Esophagus muscularis mucosa (tissue), 4 donors: ENCODE measurements at regions not wholly inside any gene's neighbourhood (a gene's known extent, or its start where the extent isn't known, plus 50 kb on each side); places are given as distances from the start of the nearest gene placed in this dataset.

Experiments
- DNase-seq: peaks from one replicate; pipeline ENCODE4 v3.0.0-alpha.2; 2017; ENCODE audit errors: extremely low spot score
- H3K27ac ChIP-seq, 4 donors: fragments of 200-600 bp; sonication (generic); replicated peaks in 1 of 4; 1 replicate in 3 of 4; 2 replicates in 1 of 4; pipeline ENCODE4 v1.5.1; 2016 to 2019; ENCODE audit warnings: mild to moderate bottlenecking in 1 of 4
- H3K27me3 ChIP-seq, 4 donors: fragments of 200-600 bp; sonication (generic); one replicate each; pipeline versions ENCODE4 v1.5.1 to v1.6.0; 2016 to 2019
- H3K36me3 ChIP-seq, 4 donors: fragments of 200-600 bp; sonication (generic); one replicate each; pipeline ENCODE4 v1.5.1; 2016 to 2019
- H3K4me1 ChIP-seq, 4 donors: fragments of 200-600 bp; sonication (generic); one replicate each; pipeline ENCODE4 v1.5.1; 2016 to 2019
- H3K4me3 ChIP-seq, 4 donors: fragments of 200-600 bp; sonication (generic); 1 replicate in 2 of 4; 2 replicates in 2 of 4; pipeline ENCODE4 v1.5.1; 2016 to 2019; ENCODE audit warnings: mild to moderate bottlenecking in 4 of 4, moderate library complexity in 1 of 4
- H3K9me3 ChIP-seq, 4 donors: fragments of 200-600 bp; sonication (generic); 1 replicate in 3 of 4; 2 replicates in 1 of 4; pipeline ENCODE4 v1.5.1; 2016 to 2019
- EP300 ChIP-seq: sonication (generic); formaldehyde crosslinking; IDR thresholded peaks from one replicate; pipeline ENCODE4 v1.6.1; 2017; ENCODE audit warnings: antibody characterized with exemption
- POLR2A ChIP-seq: fragments of 450-650 bp; IDR thresholded peaks from one replicate; pipeline ENCODE4 v1.6.1; 2017; ENCODE audit warnings: antibody characterized with exemption, moderate library complexity, mild to moderate bottlenecking, low read depth
- POLR2AphosphoS5 ChIP-seq, 2 donors: sonication (generic); formaldehyde crosslinking; IDR thresholded peaks; one replicate each; pipeline ENCODE4 v1.6.1; 2017; ENCODE audit warnings: antibody characterized with exemption in 2 of 2
- WGBS: methylation state at CpG from one replicate; pipeline ENCODE4 v1.1.5; 2018; 5-methylcytosine and 5-hydroxymethylcytosine counted together
- intact Hi-C: fragments of 100-400 bp; cut with DNase I; formaldehyde crosslinking; loops from one replicate; pipeline ENCODE4 v1.15.1; 2023
- TF ChIP-seq, protein P1 (sequence below), 3 experiments: fragments of 200-600 bp in 2 of 3; fragments of 450-650 bp in 1 of 3; sonication (generic) in 2 of 3; IDR thresholded peaks; one replicate each; pipeline ENCODE4 v1.5.1; 2017 to 2019; ENCODE audit warnings: antibody characterized with exemption in 3 of 3, mild to moderate bottlenecking in 2 of 3, moderate library complexity in 1 of 3

GRCh38 chr19:28619816-28620429 is 593.0 kb downstream of the UQCRFS1 start:
- Histone ChIP-seq H3K4me3 (no peak overlapping the region), H3K27me3 (no peaks in the 10 kb centered on the region), H3K27ac (no peak overlapping the region), H3K36me3 (no peaks in the 10 kb centered on the region), H3K4me1 (no peaks in the 10 kb centered on the region), H3K9me3 (peaks cover 0 to 14% (median 6%) of the 10 kb centered on the region in 4 donors)
- WGBS = 82% methylated on average over 5 of the region's 5 CpGs
- no peak for TF ChIP-seq POLR2A
- TF ChIP-seq, protein P1, sequence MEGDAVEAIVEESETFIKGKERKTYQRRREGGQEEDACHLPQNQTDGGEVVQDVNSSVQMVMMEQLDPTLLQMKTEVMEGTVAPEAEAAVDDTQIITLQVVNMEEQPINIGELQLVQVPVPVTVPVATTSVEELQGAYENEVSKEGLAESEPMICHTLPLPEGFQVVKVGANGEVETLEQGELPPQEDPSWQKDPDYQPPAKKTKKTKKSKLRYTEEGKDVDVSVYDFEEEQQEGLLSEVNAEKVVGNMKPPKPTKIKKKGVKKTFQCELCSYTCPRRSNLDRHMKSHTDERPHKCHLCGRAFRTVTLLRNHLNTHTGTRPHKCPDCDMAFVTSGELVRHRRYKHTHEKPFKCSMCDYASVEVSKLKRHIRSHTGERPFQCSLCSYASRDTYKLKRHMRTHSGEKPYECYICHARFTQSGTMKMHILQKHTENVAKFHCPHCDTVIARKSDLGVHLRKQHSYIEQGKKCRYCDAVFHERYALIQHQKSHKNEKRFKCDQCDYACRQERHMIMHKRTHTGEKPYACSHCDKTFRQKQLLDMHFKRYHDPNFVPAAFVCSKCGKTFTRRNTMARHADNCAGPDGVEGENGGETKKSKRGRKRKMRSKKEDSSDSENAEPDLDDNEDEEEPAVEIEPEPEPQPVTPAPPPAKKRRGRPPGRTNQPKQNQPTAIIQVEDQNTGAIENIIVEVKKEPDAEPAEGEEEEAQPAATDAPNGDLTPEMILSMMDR (IDR thresholded peaks at IDR 0.05) = no peak
- no peak for TF ChIP-seq POLR2AphosphoS5 (IDR thresholded peaks at IDR 0.05)
- no peak for TF ChIP-seq EP300
- peak; percentile 83 for DNase-seq
- intact Hi-C loops = no loop called here

- peak; percentile 80 for DNase-seq
- Histone ChIP-seq H3K36me3 (no peaks in the 10 kb centered on the region), H3K9me3 (peaks cover 0 to 28% (median 13%) of the 10 kb centered on the region in 4 donors), H3K4me3 (no peak overlapping the region), H3K27me3 (no peaks in the 10 kb centered on the region), H3K4me1 (no peaks in the 10 kb centered on the region), H3K27ac (no peak overlapping the region)
- 69% methylated on average over 4 of the region's 4 CpGs for WGBS
- TF ChIP-seq, protein P1 (IDR thresholded peaks at IDR 0.05) = no peak
- no peak for TF ChIP-seq POLR2AphosphoS5 (IDR thresholded peaks at IDR 0.05)
- no peak for TF ChIP-seq EP300
- TF ChIP-seq POLR2A = no peak
- intact Hi-C loops = no loop called here
Observed at GRCh38 chr19:28618504-28618903, 594.4 kb downstream of the UQCRFS1 start.

DNA sequence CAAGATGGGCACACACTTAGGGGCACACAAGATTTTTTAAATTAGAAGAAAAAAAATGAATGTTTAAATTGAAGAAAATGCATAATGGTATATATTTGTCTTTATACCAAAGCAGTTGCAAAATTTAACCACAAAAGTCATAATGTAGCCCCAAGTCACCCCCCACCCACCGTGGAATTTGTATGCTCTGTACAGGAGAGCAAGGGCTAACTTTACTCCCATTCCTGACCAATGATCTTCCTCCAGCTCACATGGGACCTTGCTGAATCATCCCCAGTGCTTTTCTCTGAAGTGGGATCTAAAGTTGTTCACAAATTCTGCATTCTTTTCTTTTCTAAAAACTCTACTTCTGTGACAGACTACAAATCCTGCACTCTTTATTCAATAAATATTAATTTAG is 597.0 kb downstream of the UQCRFS1 start:
- Histone ChIP-seq H3K4me1 (no peaks in the 10 kb centered on the region), H3K27me3 (no peaks in the 10 kb centered on the region), H3K9me3 (peaks cover 0 to 30% (median 14%) of the 10 kb centered on the region in 4 donors), H3K36me3 (no peaks in the 10 kb centered on the region), H3K27ac (no peak overlapping the region), H3K4me3 (no peak overlapping the region)
- DNase-seq = peak; percentile 53
- TF ChIP-seq POLR2A (no peak), EP300 (no peak), POLR2AphosphoS5 (IDR thresholded peaks at IDR 0.05) (no peak)
- TF ChIP-seq, protein P1 (IDR thresholded peaks at IDR 0.05) = no peak
- intact Hi-C loops = no loop called here
- WGBS = 68% methylated on average over 1 of the region's 1 CpG

GRCh38 chr19:28615546-28615916 is 597.4 kb downstream of the UQCRFS1 start:
- H3K27me3 ChIP-seq = no peaks in the 10 kb centered on the region
- H3K4me3 ChIP-seq = no peak overlapping the region
- H3K9me3 ChIP-seq = peaks cover 0 to 30% (median 14%) of the 10 kb centered on the region in 4 donors
- H3K27ac ChIP-seq = no peak overlapping the region
- H3K36me3 ChIP-seq = no peaks in the 10 kb centered on the region
- DNase-seq = peak; percentile 12
- no peaks in the 10 kb centered on the region for H3K4me1 ChIP-seq
- intact Hi-C loops = no loop called here
- 85% methylated on average over 3 of the region's 3 CpGs for WGBS
- TF ChIP-seq, protein P1 (IDR thresholded peaks at IDR 0.05) = no peak
- TF ChIP-seq EP300 (no peak), POLR2A (no peak), POLR2AphosphoS5 (IDR thresholded peaks at IDR 0.05) (no peak)
